ENCODE measurements at regions not wholly inside any gene's neighbourhood (a gene's known extent, or its start where the extent isn't known, plus 50 kb on each side); places are given as distances from the start of the nearest gene placed in this dataset.
"Not testable (repeated sequence)": the region's sequence is repeated elsewhere in the genome, so short reads cannot be mapped to it uniquely, and the experiment has no call there.

DNA sequence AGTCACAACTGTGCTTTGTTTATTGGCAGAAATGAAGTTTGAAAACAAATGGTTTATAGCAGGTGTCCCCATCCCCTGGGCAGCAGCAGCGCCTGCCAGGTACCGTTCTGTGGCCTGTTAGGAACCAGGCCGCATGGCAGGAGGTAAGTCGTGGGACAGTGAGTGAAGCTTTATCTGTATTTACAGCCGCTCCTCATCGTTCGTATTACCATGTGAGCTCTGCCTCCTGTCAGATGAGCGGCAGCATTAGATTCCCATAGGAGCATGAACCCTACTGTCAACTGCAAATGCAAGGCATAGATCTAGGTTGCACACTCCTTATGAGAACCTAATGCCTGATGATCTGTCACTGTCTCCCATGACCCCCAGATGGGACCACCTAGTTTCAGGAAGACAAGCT lies 63.4 kb upstream of the SOD1 start:
- TF ChIP-seq, protein P1, sequence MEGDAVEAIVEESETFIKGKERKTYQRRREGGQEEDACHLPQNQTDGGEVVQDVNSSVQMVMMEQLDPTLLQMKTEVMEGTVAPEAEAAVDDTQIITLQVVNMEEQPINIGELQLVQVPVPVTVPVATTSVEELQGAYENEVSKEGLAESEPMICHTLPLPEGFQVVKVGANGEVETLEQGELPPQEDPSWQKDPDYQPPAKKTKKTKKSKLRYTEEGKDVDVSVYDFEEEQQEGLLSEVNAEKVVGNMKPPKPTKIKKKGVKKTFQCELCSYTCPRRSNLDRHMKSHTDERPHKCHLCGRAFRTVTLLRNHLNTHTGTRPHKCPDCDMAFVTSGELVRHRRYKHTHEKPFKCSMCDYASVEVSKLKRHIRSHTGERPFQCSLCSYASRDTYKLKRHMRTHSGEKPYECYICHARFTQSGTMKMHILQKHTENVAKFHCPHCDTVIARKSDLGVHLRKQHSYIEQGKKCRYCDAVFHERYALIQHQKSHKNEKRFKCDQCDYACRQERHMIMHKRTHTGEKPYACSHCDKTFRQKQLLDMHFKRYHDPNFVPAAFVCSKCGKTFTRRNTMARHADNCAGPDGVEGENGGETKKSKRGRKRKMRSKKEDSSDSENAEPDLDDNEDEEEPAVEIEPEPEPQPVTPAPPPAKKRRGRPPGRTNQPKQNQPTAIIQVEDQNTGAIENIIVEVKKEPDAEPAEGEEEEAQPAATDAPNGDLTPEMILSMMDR (conservative IDR thresholded peaks at IDR 0.05): no peak
- no peak for TF ChIP-seq ZFX (IDR thresholded peaks at IDR 0.05)

DNA sequence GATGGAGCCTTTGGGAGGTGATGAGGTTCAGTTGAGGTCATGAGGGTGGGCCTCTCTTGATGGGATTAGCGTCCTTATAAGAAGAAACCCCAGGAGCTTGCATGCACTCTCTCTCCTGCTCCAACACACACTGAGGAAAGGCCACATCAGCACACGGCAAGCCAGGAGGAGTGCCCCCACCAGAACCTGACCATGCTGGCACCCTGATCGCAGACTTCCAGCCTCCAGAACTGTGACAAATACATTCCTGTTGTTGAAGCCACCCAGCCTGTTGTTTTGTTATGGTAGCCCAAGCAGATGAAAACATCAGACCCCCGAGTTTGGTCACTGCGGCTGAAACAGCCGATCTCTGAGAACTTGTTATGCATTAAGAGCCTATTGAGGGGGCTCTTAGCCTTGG lies 64.8 kb upstream of the SOD1 start:
- TF ChIP-seq, protein P1 (conservative IDR thresholded peaks at IDR 0.05): no peak
- no peak for TF ChIP-seq ZFX (IDR thresholded peaks at IDR 0.05)
- no peak overlapping the region for H3K27ac ChIP-seq

More for the DNA sequence above, 63.4 kb upstream of the SOD1 start:
- H3K27ac ChIP-seq: no peak overlapping the region

DNA sequence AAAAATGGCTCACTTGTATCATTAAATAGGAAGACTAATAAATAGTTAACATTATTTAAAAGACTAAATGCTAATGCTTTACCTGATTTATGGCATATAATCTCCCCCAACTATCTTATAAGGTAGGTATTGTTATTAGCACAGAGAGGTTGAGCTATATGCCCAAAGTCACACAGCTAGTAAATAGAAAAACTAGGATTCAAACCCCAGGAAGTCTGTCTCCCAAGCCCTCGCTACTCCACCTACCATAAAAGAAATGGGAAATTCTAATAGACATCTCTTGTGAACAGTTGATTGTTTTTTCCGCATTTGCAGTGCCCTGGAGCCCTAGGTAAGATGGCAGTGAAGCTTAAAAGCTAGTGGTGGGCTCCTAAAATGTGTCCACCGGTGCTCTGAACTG lies 65.2 kb upstream of the SOD1 start:
- no peak overlapping the region for H3K27ac ChIP-seq
- no peak for TF ChIP-seq ZFX (IDR thresholded peaks at IDR 0.05)
- TF ChIP-seq, protein P1 (conservative IDR thresholded peaks at IDR 0.05): no peak

DNA sequence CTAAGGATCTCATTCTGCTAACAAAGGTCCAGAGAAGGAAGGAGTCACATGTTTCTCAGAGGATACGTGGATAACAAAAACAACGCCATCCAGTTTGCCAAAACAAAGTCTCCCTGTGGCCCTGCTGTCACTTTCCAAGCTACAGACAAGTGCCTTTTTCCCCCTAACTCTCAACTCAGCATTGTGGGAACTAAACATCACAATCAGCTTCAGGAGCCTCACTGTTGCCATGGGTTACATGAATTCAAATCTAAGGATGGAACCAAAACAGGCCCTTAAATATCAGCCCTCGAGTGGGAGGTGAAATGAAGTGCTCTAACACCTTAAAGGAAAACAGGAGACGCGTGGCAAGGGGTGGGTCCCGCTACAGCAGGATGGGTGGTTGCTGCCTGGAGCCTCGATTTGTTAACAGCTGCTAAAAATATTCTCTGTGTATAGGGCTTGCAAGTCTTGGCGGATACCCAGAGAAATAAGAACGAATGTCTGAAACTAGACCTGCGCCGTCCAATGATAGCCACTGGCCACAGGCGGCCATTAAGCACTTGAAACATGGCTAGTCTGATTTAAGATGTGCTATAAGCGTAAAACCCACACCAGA lies 66.4 kb upstream of the SOD1 start:
- TF ChIP-seq, protein P1 (conservative IDR thresholded peaks at IDR 0.05): no peak
- no peak for TF ChIP-seq ZFX (IDR thresholded peaks at IDR 0.05)
- H3K27ac ChIP-seq: no peak overlapping the region

DNA sequence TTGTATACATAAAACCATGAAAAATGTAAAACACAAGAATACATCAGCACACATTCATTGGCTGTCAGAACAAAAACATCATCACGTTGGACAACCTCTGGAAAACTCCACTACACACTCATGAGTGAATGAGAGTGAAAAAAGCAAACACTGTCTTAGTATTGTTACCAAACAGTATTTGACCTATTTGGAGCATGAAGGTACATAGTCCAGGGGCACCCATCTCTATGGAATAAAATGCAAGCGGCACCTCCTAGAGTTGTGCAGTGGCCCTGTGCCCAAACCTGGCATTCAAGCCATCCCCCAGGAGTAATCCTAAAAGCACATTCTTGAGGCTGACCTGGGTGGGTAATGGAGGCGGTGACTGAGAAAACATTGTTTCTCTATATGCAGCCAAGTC lies 67.0 kb upstream of the SOD1 start:
- TF ChIP-seq ZFX (IDR thresholded peaks at IDR 0.05): no peak
- TF ChIP-seq, protein P1 (conservative IDR thresholded peaks at IDR 0.05): no peak
- no peak overlapping the region for H3K27ac ChIP-seq

DNA sequence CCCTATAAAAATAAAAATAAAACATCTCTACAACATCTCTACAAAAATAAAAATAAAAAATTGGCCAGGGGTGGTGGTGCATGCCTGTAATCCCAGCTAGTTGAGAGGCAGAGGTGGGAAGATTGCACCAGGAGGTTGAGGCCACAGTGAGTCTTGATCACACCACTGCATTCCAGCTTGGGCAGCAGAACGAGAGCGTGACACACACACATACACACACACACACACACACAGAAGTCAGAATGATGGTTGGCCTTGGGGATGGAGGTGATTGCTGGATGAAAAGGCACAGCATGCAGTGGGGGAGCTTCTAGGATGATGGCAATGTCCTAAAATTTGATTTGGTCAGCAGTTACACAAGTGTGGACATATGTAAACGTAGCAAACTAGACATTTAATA lies 69.7 kb upstream of the SOD1 start:
- no peak overlapping the region for H3K27ac ChIP-seq
- TF ChIP-seq, protein P1 (conservative IDR thresholded peaks at IDR 0.05): no peak
- no peak for TF ChIP-seq ZFX (IDR thresholded peaks at IDR 0.05)

DNA sequence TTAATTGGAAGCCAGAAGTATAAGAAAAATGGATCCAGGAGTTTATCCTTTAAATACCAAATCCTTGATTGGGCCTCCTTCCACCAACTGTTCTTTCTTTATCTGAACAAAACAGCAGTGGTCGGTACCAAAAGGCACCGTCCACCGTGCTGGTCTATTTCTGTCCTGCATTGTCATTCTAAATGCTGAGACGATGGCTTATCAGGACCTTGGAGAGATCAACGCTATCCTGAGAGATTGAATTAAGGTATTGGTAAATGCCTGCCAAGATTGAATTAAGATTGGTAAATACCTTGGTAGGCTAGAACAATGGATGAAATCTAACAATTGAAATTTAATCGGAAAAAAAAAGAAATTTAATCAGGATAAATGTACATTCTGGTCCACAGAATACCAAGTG lies 73.4 kb upstream of the SOD1 start:
- no peak for TF ChIP-seq ZFX (IDR thresholded peaks at IDR 0.05)
- TF ChIP-seq, protein P1 (conservative IDR thresholded peaks at IDR 0.05): no peak
- H3K27ac ChIP-seq: no peak overlapping the region

DNA sequence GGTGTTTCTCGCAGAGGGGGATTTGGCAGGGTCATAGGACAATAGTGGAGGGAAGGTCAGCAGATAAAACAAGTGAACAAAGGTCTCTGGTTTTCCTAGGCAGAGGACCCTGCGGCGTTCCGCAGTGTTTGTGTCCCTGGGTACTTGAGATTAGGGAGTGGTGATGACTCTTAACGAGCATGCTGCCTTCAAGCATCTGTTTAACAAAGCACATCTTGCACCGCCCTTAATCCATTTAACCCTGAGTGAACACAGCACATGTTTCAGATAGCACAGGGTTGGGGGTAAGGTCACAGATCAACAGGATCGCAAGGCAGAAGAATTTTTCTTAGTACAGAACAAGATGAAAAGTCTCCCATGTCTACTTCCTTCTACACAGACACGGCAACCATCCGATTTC lies 75.6 kb upstream of the SOD1 start:
- not testable (repeated sequence) for H3K27ac ChIP-seq

All from C4-2B (cell line).